ENCODE measurements at regions not wholly inside any gene's neighbourhood (a gene's known extent, or its start where the extent isn't known, plus 50 kb on each side); places are given as distances from the start of the nearest gene placed in this dataset.
A peak's percentile ranks its signal among the peaks of the same experiment; 100 is the strongest.

GRCh38 chr3:141814375-141814774 is 51.2 kb downstream of the GRK7 start:
- no peak for DNase-seq (ENCODE audit: low read depth)

GRCh38 chr3:141815667-141816066 is 52.5 kb downstream of the GRK7 start:
- no peak for DNase-seq (ENCODE audit: low read depth)

- DNase-seq (ENCODE audit: low read depth) = peak; percentile 43
Measured at GRCh38 chr3:141816958-141817357, 53.8 kb downstream of the GRK7 start.

- no peak for DNase-seq (ENCODE audit: low read depth)
Measured at GRCh38 chr3:141825216-141826011, 51.0 kb upstream of the ATP1B3 start.
